ENCODE measurements at regions not wholly inside any gene's neighbourhood (a gene's known extent, or its start where the extent isn't known, plus 50 kb on each side); places are given as distances from the start of the nearest gene placed in this dataset.

DNA sequence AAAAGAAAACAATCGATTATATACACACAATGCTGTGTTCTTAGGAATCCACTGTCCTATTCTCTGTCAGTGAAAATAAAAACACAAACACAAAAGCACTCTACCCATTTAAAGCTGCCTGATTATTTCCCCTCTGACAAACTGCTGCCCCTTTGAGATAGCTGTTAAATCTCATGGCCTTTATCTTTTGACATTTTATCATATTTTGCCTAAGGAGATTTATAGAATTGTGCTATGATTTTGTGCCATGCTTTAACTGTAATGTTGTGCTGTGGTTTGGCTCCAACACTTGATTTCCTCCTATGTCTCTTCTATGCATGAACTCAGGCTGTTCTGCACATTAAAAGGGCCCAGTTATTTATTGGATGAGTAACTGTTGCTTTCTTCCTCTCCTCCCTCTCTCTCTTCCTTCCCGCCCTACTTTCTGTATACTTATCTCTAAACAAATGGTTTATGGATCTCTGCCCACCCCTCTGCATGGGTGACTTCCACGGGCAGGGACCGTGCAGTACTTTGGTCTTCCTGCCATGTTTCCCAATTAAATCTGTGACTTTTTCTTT lies 1096.6 kb downstream of the TSN start:
- no peak for TF ChIP-seq SIN3A (IDR thresholded peaks at IDR 0.05; ENCODE audit: borderline replicate concordance, insufficient read depth, low read length)
- no peak for TF ChIP-seq TAF1 (IDR thresholded peaks at IDR 0.05; ENCODE audit: borderline replicate concordance, insufficient read depth, low read length)
- TF ChIP-seq, protein P1, sequence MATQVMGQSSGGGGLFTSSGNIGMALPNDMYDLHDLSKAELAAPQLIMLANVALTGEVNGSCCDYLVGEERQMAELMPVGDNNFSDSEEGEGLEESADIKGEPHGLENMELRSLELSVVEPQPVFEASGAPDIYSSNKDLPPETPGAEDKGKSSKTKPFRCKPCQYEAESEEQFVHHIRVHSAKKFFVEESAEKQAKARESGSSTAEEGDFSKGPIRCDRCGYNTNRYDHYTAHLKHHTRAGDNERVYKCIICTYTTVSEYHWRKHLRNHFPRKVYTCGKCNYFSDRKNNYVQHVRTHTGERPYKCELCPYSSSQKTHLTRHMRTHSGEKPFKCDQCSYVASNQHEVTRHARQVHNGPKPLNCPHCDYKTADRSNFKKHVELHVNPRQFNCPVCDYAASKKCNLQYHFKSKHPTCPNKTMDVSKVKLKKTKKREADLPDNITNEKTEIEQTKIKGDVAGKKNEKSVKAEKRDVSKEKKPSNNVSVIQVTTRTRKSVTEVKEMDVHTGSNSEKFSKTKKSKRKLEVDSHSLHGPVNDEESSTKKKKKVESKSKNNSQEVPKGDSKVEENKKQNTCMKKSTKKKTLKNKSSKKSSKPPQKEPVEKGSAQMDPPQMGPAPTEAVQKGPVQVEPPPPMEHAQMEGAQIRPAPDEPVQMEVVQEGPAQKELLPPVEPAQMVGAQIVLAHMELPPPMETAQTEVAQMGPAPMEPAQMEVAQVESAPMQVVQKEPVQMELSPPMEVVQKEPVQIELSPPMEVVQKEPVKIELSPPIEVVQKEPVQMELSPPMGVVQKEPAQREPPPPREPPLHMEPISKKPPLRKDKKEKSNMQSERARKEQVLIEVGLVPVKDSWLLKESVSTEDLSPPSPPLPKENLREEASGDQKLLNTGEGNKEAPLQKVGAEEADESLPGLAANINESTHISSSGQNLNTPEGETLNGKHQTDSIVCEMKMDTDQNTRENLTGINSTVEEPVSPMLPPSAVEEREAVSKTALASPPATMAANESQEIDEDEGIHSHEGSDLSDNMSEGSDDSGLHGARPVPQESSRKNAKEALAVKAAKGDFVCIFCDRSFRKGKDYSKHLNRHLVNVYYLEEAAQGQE (IDR thresholded peaks at IDR 0.05; ENCODE audit: insufficient read depth in 1 of 2, low read depth in 2 of 2, low read length in 2 of 2) = no peak

Data from PFSK-1 (cell line).